ENCODE measurements at regions not wholly inside any gene's neighbourhood (a gene's known extent, or its start where the extent isn't known, plus 50 kb on each side); places are given as distances from the start of the nearest gene placed in this dataset.

GRCh38 chr2:166572937-166573336 lies 78.9 kb upstream of the SCN7A start:
- DNase-seq (ENCODE audit: low read depth in 3 of 3, low spot score in 2 of 3): no peak

GRCh38 chr2:166568409-166568808 lies 74.4 kb upstream of the SCN7A start:
- DNase-seq (ENCODE audit: low read depth in 3 of 3, low spot score in 2 of 3): no peak

GRCh38 chr2:166565501-166565900 lies 71.5 kb upstream of the SCN7A start:
- DNase-seq (ENCODE audit: low read depth in 3 of 3, low spot score in 2 of 3): no peak

GRCh38 chr2:166563894-166564293 lies 69.8 kb upstream of the SCN7A start:
- DNase-seq (ENCODE audit: low read depth in 3 of 3, low spot score in 2 of 3): no peak

- DNase-seq (ENCODE audit: low read depth in 3 of 3, low spot score in 2 of 3): no peak
Observed at GRCh38 chr2:166560022-166560421, 66.0 kb upstream of the SCN7A start.

GRCh38 chr2:166550923-166551322 lies 56.9 kb upstream of the SCN7A start:
- no peak for DNase-seq (ENCODE audit: low read depth in 3 of 3, low spot score in 2 of 3)

- DNase-seq (ENCODE audit: low read depth in 3 of 3, low spot score in 2 of 3): no peak
Observed at GRCh38 chr2:166545473-166545872, 51.4 kb upstream of the SCN7A start.
